ENCODE measurements at regions not wholly inside any gene's neighbourhood (a gene's known extent, or its start where the extent isn't known, plus 50 kb on each side); places are given as distances from the start of the nearest gene placed in this dataset.

DNA sequence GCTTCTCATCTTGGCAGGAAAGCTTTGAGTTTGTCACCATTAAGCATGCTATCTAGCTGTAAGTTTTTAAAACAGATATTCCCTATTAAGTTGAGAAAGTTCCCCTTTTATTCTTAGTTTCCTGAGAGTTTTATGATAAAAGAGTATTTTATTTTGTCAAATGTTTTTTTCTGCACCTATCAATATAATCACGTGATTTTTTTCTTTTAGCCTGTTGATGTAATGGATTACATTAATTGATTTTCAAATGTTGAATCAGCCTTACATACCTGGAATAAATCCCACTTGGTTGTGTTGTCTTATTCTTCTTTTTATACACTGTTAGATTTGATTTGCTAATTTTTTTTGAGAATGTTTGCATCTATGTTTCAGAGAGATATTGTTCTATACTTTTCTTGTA lies 179.5 kb downstream of the ZNF621 start:
- no peaks in the 10 kb centered on the region for H3K27me3 ChIP-seq
- H3K79me2 ChIP-seq (ENCODE audit: low read depth): no peaks in the 10 kb centered on the region
- H3K27ac Mint-ChIP-seq: no peak overlapping the region
- H3K9me3 Mint-ChIP-seq: peaks cover 29% of the 10 kb centered on the region
- H3K27ac ChIP-seq: no peak overlapping the region
- H3K9me3 ChIP-seq (ENCODE audit: low read depth): no peaks in the 10 kb centered on the region
- H3K36me3 ChIP-seq: no peaks in the 10 kb centered on the region
- no peaks in the 10 kb centered on the region for H3K27me3 Mint-ChIP-seq (ENCODE audit: insufficient read depth, low read depth)
- H3F3A ChIP-seq (ENCODE audit: low read depth): no peaks in the 10 kb centered on the region
- no peak for DNase-seq (ENCODE audit: low spot score)
- H3K9ac ChIP-seq: no peak overlapping the region
- no peak overlapping the region for H2AFZ ChIP-seq (replicated peaks)
- H3K4me1 Mint-ChIP-seq: no peaks in the 10 kb centered on the region
- H3K4me3 Mint-ChIP-seq: no peak overlapping the region
- peaks cover 3% of the 10 kb centered on the region for H3K4me1 ChIP-seq
- no peaks in the 10 kb centered on the region for H4K20me1 ChIP-seq (ENCODE audit: low read depth)
- H3K36me3 Mint-ChIP-seq: no peaks in the 10 kb centered on the region
- TF ChIP-seq, protein P1, sequence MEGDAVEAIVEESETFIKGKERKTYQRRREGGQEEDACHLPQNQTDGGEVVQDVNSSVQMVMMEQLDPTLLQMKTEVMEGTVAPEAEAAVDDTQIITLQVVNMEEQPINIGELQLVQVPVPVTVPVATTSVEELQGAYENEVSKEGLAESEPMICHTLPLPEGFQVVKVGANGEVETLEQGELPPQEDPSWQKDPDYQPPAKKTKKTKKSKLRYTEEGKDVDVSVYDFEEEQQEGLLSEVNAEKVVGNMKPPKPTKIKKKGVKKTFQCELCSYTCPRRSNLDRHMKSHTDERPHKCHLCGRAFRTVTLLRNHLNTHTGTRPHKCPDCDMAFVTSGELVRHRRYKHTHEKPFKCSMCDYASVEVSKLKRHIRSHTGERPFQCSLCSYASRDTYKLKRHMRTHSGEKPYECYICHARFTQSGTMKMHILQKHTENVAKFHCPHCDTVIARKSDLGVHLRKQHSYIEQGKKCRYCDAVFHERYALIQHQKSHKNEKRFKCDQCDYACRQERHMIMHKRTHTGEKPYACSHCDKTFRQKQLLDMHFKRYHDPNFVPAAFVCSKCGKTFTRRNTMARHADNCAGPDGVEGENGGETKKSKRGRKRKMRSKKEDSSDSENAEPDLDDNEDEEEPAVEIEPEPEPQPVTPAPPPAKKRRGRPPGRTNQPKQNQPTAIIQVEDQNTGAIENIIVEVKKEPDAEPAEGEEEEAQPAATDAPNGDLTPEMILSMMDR (IDR thresholded peaks at IDR 0.05): no peak
- H3K4me3 ChIP-seq: no peak overlapping the region
- H3K4me2 ChIP-seq: no peak overlapping the region

DNA sequence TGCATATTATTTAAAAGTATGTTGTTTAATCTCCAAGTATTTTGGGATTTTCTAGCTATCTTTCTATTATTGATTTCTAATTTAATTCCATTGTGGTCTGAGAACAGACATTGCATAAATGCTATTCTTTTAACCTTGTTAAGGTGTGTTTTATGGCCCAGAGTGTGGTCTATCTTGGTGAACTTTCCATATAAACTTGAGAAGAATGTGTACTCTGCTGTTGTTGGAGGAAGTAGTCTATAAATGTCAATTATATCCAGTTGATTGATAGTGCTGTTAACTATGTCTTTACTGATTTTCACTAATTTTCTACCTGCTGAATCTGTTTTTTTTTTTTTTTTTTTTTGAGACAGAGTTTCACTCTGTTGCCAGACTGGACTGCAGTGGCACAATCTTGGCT lies 180.9 kb downstream of the ZNF621 start:
- Mint-ChIP-seq H3K9me3 (peaks cover 21% of the 10 kb centered on the region), H3K4me1 (no peaks in the 10 kb centered on the region), H3K27ac (no peak overlapping the region)

DNA sequence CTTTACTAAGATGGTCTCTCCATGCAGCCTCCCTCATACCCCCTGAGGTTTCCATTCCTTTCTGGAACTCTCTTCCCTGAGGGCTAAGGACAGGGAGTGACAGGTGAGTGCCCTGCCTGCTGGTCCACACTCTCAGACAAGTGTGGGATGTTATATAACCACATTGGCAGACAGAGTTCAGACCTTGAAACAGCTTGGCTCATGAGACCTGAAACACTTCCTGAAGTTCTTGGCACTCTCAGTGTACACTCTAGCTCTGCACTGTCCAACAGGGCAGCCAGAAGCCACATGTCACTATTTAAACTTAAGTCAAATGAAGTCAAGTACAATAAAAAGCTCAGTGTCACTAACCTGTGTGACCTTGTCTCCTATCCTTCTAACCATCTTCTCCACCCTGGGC lies 188.5 kb downstream of the ZNF621 start:
- Histone ChIP-seq H3K36me3 (no peaks in the 10 kb centered on the region), H4K20me1 (ENCODE audit: low read depth) (no peaks in the 10 kb centered on the region), H3K9me3 (ENCODE audit: low read depth) (no peaks in the 10 kb centered on the region), H2AFZ (replicated peaks) (no peak overlapping the region), H3K27ac (no peak overlapping the region), H3K4me2 (no peak overlapping the region), H3K4me1 (peaks cover 4% of the 10 kb centered on the region), H3F3A (ENCODE audit: low read depth) (no peaks in the 10 kb centered on the region), H3K27me3 (no peaks in the 10 kb centered on the region), H3K4me3 (no peak overlapping the region), H3K9ac (no peak overlapping the region), H3K79me2 (ENCODE audit: low read depth) (no peaks in the 10 kb centered on the region)
- Mint-ChIP-seq H3K36me3 (no peaks in the 10 kb centered on the region), H3K9me3 (no peaks in the 10 kb centered on the region), H3K4me3 (no peak overlapping the region), H3K27ac (no peak overlapping the region), H3K4me1 (peaks cover 3% of the 10 kb centered on the region), H3K27me3 (ENCODE audit: insufficient read depth, low read depth) (peaks cover 2% of the 10 kb centered on the region)
- DNase-seq (ENCODE audit: low spot score): no peak
- no peak for TF ChIP-seq EZH2phosphoT487 (IDR thresholded peaks at IDR 0.05)
- no peak for TF ChIP-seq EZH2 (IDR thresholded peaks at IDR 0.05)
- TF ChIP-seq, protein P1 (IDR thresholded peaks at IDR 0.05): no peak

More for the DNA sequence above, 180.9 kb downstream of the ZNF621 start:
- no peak overlapping the region for H3K27ac ChIP-seq
- no peak overlapping the region for H3K4me3 Mint-ChIP-seq
- no peaks in the 10 kb centered on the region for H4K20me1 ChIP-seq (ENCODE audit: low read depth)
- DNase-seq (ENCODE audit: low spot score): no peak
- no peaks in the 10 kb centered on the region for H3F3A ChIP-seq (ENCODE audit: low read depth)
- no peak overlapping the region for H3K4me2 ChIP-seq
- no peaks in the 10 kb centered on the region for H3K36me3 ChIP-seq
- TF ChIP-seq, protein P1 (IDR thresholded peaks at IDR 0.05): no peak
- TF ChIP-seq EZH2 (IDR thresholded peaks at IDR 0.05) (no peak), EZH2phosphoT487 (IDR thresholded peaks at IDR 0.05) (no peak)
- H3K4me3 ChIP-seq: no peak overlapping the region
- no peaks in the 10 kb centered on the region for H3K27me3 ChIP-seq
- no peaks in the 10 kb centered on the region for H3K79me2 ChIP-seq (ENCODE audit: low read depth)
- no peak overlapping the region for H3K9ac ChIP-seq
- H3K36me3 Mint-ChIP-seq: no peaks in the 10 kb centered on the region
- H2AFZ ChIP-seq (replicated peaks): no peak overlapping the region
- H3K9me3 ChIP-seq (ENCODE audit: low read depth): no peaks in the 10 kb centered on the region
- peaks cover 4% of the 10 kb centered on the region for H3K4me1 ChIP-seq
- no peaks in the 10 kb centered on the region for H3K27me3 Mint-ChIP-seq (ENCODE audit: insufficient read depth, low read depth)

DNA sequence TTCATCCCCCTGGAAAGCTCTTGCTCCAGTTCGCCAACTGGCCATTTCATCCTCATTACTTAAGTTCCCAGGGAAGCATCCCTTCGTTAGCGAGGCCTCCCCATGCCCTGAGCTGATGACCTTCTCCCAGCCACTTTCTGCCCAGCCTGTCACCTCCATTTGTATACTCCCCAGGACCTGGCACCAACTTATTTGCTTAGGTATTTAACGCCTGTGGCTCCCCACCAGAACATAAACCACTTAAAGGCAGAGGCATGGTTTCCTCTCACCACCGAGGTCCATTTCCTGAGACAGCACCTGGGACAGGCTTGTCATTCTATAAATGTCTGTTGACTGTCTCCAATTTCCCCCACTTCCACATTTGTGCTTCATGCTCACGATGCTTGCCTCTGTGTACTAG lies 189.0 kb downstream of the ZNF621 start:
- H3K4me3 Mint-ChIP-seq: no peak overlapping the region
- peaks cover 3% of the 10 kb centered on the region for H3K4me1 Mint-ChIP-seq

More for the DNA sequence above, 189.0 kb downstream of the ZNF621 start:
- Mint-ChIP-seq H3K9me3 (no peaks in the 10 kb centered on the region), H3K27me3 (ENCODE audit: insufficient read depth, low read depth) (peaks cover 2% of the 10 kb centered on the region), H3K27ac (no peak overlapping the region), H3K36me3 (no peaks in the 10 kb centered on the region)
- no peaks in the 10 kb centered on the region for H4K20me1 ChIP-seq (ENCODE audit: low read depth)
- no peaks in the 10 kb centered on the region for H3K27me3 ChIP-seq
- peaks cover 4% of the 10 kb centered on the region for H3K4me1 ChIP-seq
- DNase-seq (ENCODE audit: low spot score): no peak
- TF ChIP-seq, protein P1 (IDR thresholded peaks at IDR 0.05): no peak
- TF ChIP-seq EZH2phosphoT487 (IDR thresholded peaks at IDR 0.05) (no peak), EZH2 (IDR thresholded peaks at IDR 0.05) (no peak)
- no peak overlapping the region for H3K27ac ChIP-seq
- H3F3A ChIP-seq (ENCODE audit: low read depth): no peaks in the 10 kb centered on the region
- H2AFZ ChIP-seq (replicated peaks): no peak overlapping the region
- H3K36me3 ChIP-seq: no peaks in the 10 kb centered on the region
- no peaks in the 10 kb centered on the region for H3K79me2 ChIP-seq (ENCODE audit: low read depth)
- H3K4me3 ChIP-seq: no peak overlapping the region
- H3K9me3 ChIP-seq (ENCODE audit: low read depth): no peaks in the 10 kb centered on the region
- H3K4me2 ChIP-seq: no peak overlapping the region
- H3K9ac ChIP-seq: no peak overlapping the region

All from neural progenitor cell (in vitro differentiated cells).